Hepatocyte (in vitro differentiated cells): ENCODE measurements at regions not wholly inside any gene's neighbourhood (a gene's known extent, or its start where the extent isn't known, plus 50 kb on each side); places are given as distances from the start of the nearest gene placed in this dataset.

Source experiments
- DNase-seq: peaks from one replicate; pipeline ENCODE4 v3.0.0-alpha.2; 2016; ENCODE audit warnings: low spot score
- H2AFZ ChIP-seq: fragments of 200-600 bp; sonication (generic); 2 replicates; pipeline ENCODE4 v1.6.0; 2016; ENCODE audit warnings: antibody characterized with exemption, mild to moderate bottlenecking
- H3K27ac ChIP-seq: fragments of 200-600 bp; sonication (generic); 2 replicates; pipeline ENCODE4 v1.5.1; 2016; ENCODE audit warnings: mild to moderate bottlenecking
- H3K27me3 ChIP-seq: fragments of 200-600 bp; sonication (generic); 2 replicates; pipeline ENCODE4 v1.6.1; 2016
- H3K36me3 ChIP-seq: fragments of 200-600 bp; sonication (generic); replicated peaks from 2 replicates; pipeline ENCODE4 v1.5.1; 2016; ENCODE audit warnings: low read depth; ENCODE audit not compliant: insufficient read depth
- H3K4me1 ChIP-seq: fragments of 200-600 bp; sonication (generic); 2 replicates; pipeline ENCODE4 v1.5.1; 2016; ENCODE audit warnings: mild to moderate bottlenecking, moderate library complexity; ENCODE audit not compliant: insufficient read depth
- H3K4me2 ChIP-seq: fragments of 200-600 bp; sonication (generic); 2 replicates; pipeline ENCODE4 v1.6.0; 2016
- H3K4me3 ChIP-seq: fragments of 200-600 bp; sonication (generic); 2 replicates; pipeline ENCODE4 v1.5.1; 2016; ENCODE audit warnings: mild to moderate bottlenecking
- H3K79me2 ChIP-seq: fragments of 200-600 bp; sonication (generic); 2 replicates; pipeline ENCODE4 v1.6.0; 2017; ENCODE audit warnings: mild to moderate bottlenecking
- H3K9me2 ChIP-seq: fragments of 200-600 bp; sonication (generic); replicated peaks from 2 replicates; pipeline ENCODE4 v1.6.0; 2017; ENCODE audit warnings: mild to moderate bottlenecking; ENCODE audit not compliant: insufficient read depth
- H3K9me3 ChIP-seq: fragments of 200-600 bp; sonication (generic); 2 replicates; pipeline ENCODE4 v1.5.1; 2016; ENCODE audit warnings: low read depth, mild to moderate bottlenecking
- H4K20me1 ChIP-seq: fragments of 200-600 bp; sonication (generic); 2 replicates; pipeline ENCODE4 v1.6.0; 2016; ENCODE audit warnings: mild to moderate bottlenecking; ENCODE audit not compliant: insufficient read depth, poor library complexity, severe bottlenecking
- CTCF ChIP-seq: fragments of 200-600 bp; sonication (generic); IDR thresholded peaks from 2 replicates; pipeline ENCODE4 v1.5.1; 2016; ENCODE audit warnings: antibody characterized with exemption, mild to moderate bottlenecking; ENCODE audit not compliant: poor library complexity
- EZH2 ChIP-seq: fragments of 200-600 bp; sonication (generic); IDR thresholded peaks from 2 replicates; pipeline ENCODE4 v1.6.1; 2016; ENCODE audit warnings: antibody characterized with exemption, mild to moderate bottlenecking, borderline replicate concordance
- EZH2phosphoT487 ChIP-seq: fragments of 200-600 bp; sonication (generic); IDR thresholded peaks from one replicate; pipeline ENCODE4 v1.6.1; 2018; ENCODE audit warnings: antibody characterized with exemption, mild to moderate bottlenecking, low read depth, moderate library complexity; ENCODE audit not compliant: unreplicated experiment, severe bottlenecking
- WGBS: methylation state at CpG from one replicate; pipeline ENCODE4 v1.1.6; 2016; ENCODE audit warnings: low lambda C conversion rate; ENCODE audit errors: missing lambda C conversion rate; 5-methylcytosine and 5-hydroxymethylcytosine counted together

- H3K4me3 ChIP-seq, result no peak overlapping the region
- H3K4me2 ChIP-seq, result no peak overlapping the region
- no peak overlapping the region for H3K27ac ChIP-seq
- H3K4me1 ChIP-seq, result no peaks in the 10 kb centered on the region
- no peaks in the 10 kb centered on the region for H3K79me2 ChIP-seq
- no peaks in the 10 kb centered on the region for H3K36me3 ChIP-seq
- DNase-seq, result no peak
- WGBS, result 70% methylated on average over 2 of the region's 2 CpGs
- no peaks in the 10 kb centered on the region for H4K20me1 ChIP-seq
- no peaks in the 10 kb centered on the region for H3K9me2 ChIP-seq
- H2AFZ ChIP-seq, result no peak overlapping the region
- no peaks in the 10 kb centered on the region for H3K27me3 ChIP-seq
- no peaks in the 10 kb centered on the region for H3K9me3 ChIP-seq
- TF ChIP-seq EZH2phosphoT487 (no peak), EZH2 (no peak), CTCF (no peak)
Measured at GRCh38 chr5:42121401-42121800, 196.3 kb downstream of the FBXO4 start.

- H3K4me2 ChIP-seq, result no peak overlapping the region
- no peaks in the 10 kb centered on the region for H3K27me3 ChIP-seq
- DNase-seq, result no peak
- no peak overlapping the region for H3K27ac ChIP-seq
- no peaks in the 10 kb centered on the region for H3K36me3 ChIP-seq
- H3K9me2 ChIP-seq, result no peaks in the 10 kb centered on the region
- 60% methylated on average over 2 of the region's 2 CpGs for WGBS
- H3K79me2 ChIP-seq, result no peaks in the 10 kb centered on the region
- no peaks in the 10 kb centered on the region for H4K20me1 ChIP-seq
- TF ChIP-seq EZH2phosphoT487 (no peak), EZH2 (no peak), CTCF (no peak)
- H2AFZ ChIP-seq, result no peak overlapping the region
- H3K9me3 ChIP-seq, result no peaks in the 10 kb centered on the region
- no peak overlapping the region for H3K4me3 ChIP-seq
- no peaks in the 10 kb centered on the region for H3K4me1 ChIP-seq
Measured at GRCh38 chr5:42131081-42131480, 206.0 kb downstream of the FBXO4 start.

GRCh38 chr5:42143361-42143760, 218.3 kb downstream of the FBXO4 start:
- 89% methylated on average over 2 of the region's 2 CpGs for WGBS
- Histone ChIP-seq H3K4me3 (no peak overlapping the region), H3K79me2 (no peaks in the 10 kb centered on the region), H3K4me2 (no peak overlapping the region), H3K4me1 (no peaks in the 10 kb centered on the region), H3K27me3 (no peaks in the 10 kb centered on the region), H2AFZ (no peak overlapping the region), H3K9me3 (no peaks in the 10 kb centered on the region), H4K20me1 (no peaks in the 10 kb centered on the region), H3K9me2 (no peaks in the 10 kb centered on the region), H3K27ac (no peak overlapping the region), H3K36me3 (no peaks in the 10 kb centered on the region)
- TF ChIP-seq EZH2phosphoT487, result no peak
- no peak for TF ChIP-seq CTCF
- TF ChIP-seq EZH2, result no peak
- DNase-seq, result no peak

- Histone ChIP-seq H3K36me3 (no peaks in the 10 kb centered on the region), H3K9me2 (no peaks in the 10 kb centered on the region), H3K9me3 (no peaks in the 10 kb centered on the region), H3K4me1 (no peaks in the 10 kb centered on the region), H3K27ac (no peak overlapping the region), H3K4me3 (no peak overlapping the region), H3K27me3 (no peaks in the 10 kb centered on the region), H2AFZ (no peak overlapping the region), H4K20me1 (no peaks in the 10 kb centered on the region), H3K79me2 (no peaks in the 10 kb centered on the region), H3K4me2 (no peak overlapping the region)
- 43% methylated on average over 1 of the region's 1 CpG for WGBS
- DNase-seq, result no peak
- TF ChIP-seq EZH2, result no peak
- TF ChIP-seq EZH2phosphoT487, result no peak
- TF ChIP-seq CTCF, result no peak
Measured at GRCh38 chr5:42148813-42149212, 223.7 kb downstream of the FBXO4 start.
